ENCODE measurements at regions not wholly inside any gene's neighbourhood (a gene's known extent, or its start where the extent isn't known, plus 50 kb on each side); places are given as distances from the start of the nearest gene placed in this dataset.

- no peak for TF ChIP-seq CTCF (IDR thresholded peaks at IDR 0.05)
- no peak for TF ChIP-seq EZH2 (IDR thresholded peaks at IDR 0.05; ENCODE audit: borderline replicate concordance, insufficient read depth, low read depth, low read length, poor library complexity, severe bottlenecking)
Observed at GRCh38 chr10:109475711-109476421, 447.4 kb downstream of the XPNPEP1 start.

Data from B cell (primary cell).